ENCODE measurements at regions not wholly inside any gene's neighbourhood (a gene's known extent, or its start where the extent isn't known, plus 50 kb on each side); places are given as distances from the start of the nearest gene placed in this dataset.

GRCh38 chr15:93268066-93268465, 179.1 kb upstream of the RGMA start:
- H3K27me3 ChIP-seq (replicated peaks in 1 of 2; ENCODE audit: control insufficient read depth in 2 of 2, insufficient read depth in 2 of 2, low read length in 1 of 2) = no peaks in the 10 kb centered on the region
- H4K20me1 ChIP-seq (ENCODE audit: control insufficient read depth, insufficient read depth) = no peaks in the 10 kb centered on the region
- intact Hi-C loops (cut with micrococcal nuclease; ENCODE audit: unreplicated experiment) (no loop called here), in situ Hi-C loops (cut with MboI) (no loop called here)
- H3K79me2 ChIP-seq (ENCODE audit: control insufficient read depth, insufficient read depth, low read length) = no peaks in the 10 kb centered on the region
- H3K4me1 ChIP-seq (ENCODE audit: control insufficient read depth, insufficient read depth, low read length) = no peaks in the 10 kb centered on the region
- H3K9me3 ChIP-seq (replicated peaks; ENCODE audit: control insufficient read depth, insufficient read depth, low read length) = no peaks in the 10 kb centered on the region; the same call in 2 of the 3 replicates
- no peak overlapping the region for H3K9ac ChIP-seq (ENCODE audit: control insufficient read depth, insufficient read depth, low read length)
- ChIA-PET RAD21 (ENCODE audit: unreplicated experiment) (no interaction called here), CTCF (no interaction called here), SMC1A (ENCODE audit: uncharacterized antibody, unreplicated experiment) (no interaction called here), POLR2A (no interaction called here)
- no peaks in the 10 kb centered on the region for H3K36me3 ChIP-seq (ENCODE audit: control insufficient read depth in 2 of 2, insufficient read depth in 2 of 2, low read length in 1 of 2)
- no peak overlapping the region for H3K4me2 ChIP-seq (ENCODE audit: control insufficient read depth, insufficient read depth)
- H3K4me3 ChIP-seq = no peak overlapping the region
- no TSS peak for BruUV-seq (replicated peaks)
- TF ChIP-seq, protein P1, sequence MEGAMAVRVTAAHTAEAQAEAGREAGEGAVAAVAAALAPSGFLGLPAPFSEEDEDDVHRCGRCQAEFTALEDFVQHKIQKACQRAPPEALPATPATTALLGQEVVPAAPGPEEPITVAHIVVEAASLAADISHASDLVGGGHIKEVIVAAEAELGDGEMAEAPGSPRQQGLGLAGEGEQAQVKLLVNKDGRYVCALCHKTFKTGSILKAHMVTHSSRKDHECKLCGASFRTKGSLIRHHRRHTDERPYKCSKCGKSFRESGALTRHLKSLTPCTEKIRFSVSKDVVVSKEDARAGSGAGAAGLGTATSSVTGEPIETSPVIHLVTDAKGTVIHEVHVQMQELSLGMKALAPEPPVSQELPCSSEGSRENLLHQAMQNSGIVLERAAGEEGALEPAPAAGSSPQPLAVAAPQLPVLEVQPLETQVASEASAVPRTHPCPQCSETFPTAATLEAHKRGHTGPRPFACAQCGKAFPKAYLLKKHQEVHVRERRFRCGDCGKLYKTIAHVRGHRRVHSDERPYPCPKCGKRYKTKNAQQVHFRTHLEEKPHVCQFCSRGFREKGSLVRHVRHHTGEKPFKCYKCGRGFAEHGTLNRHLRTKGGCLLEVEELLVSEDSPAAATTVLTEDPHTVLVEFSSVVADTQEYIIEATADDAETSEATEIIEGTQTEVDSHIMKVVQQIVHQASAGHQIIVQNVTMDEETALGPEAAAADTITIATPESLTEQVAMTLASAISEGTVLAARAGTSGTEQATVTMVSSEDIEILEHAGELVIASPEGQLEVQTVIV (IDR thresholded peaks at IDR 0.05; ENCODE audit: borderline replicate concordance, partially characterized antibody) = no peak
- TF ChIP-seq RUNX3 (IDR thresholded peaks at IDR 0.05; ENCODE audit: low read length) (no peak), ELK1 (IDR thresholded peaks at IDR 0.05; ENCODE audit: low read depth, low read length) (no peak), ATF2 (IDR thresholded peaks at IDR 0.05; ENCODE audit: low read length) (no peak), SREBF1 (IDR thresholded peaks at IDR 0.05; ENCODE audit: low read length) (no peak), CUX1 (IDR thresholded peaks at IDR 0.05; ENCODE audit: insufficient replicate concordance, low read depth, low read length) (no peak), CBFB (IDR thresholded peaks at IDR 0.05; ENCODE audit: low read depth) (no peak), RBBP5 (conservative IDR thresholded peaks at IDR 0.05) (no peak), SRF (IDR thresholded peaks at IDR 0.05; ENCODE audit: low read depth in 2 of 2, low read length in 2 of 2) (no peak), FOXK2 (IDR thresholded peaks at IDR 0.05) (no peak)
- H2AFZ ChIP-seq (ENCODE audit: control insufficient read depth, low read depth, low read length) = no peak overlapping the region
- 39% methylated on average over 4 of the region's 4 CpGs for WGBS (ENCODE audit: insufficient coverage, insufficient replicate concordance, low lambda C conversion rate, missing lambda C conversion rate)
- no peak for ATAC-seq
- H3K27ac ChIP-seq (ENCODE audit: control insufficient read depth, insufficient read depth) = no peak overlapping the region
- FAIRE-seq = no peak
- no peak for DNase-seq (ENCODE audit: low read depth, low spot score)

All from GM12878 (cell line).